Astrocyte (in vitro differentiated cells and primary cell): ENCODE measurements at regions not wholly inside any gene's neighbourhood (a gene's known extent, or its start where the extent isn't known, plus 50 kb on each side); places are given as distances from the start of the nearest gene placed in this dataset.

Experiments
- DNase-seq: peaks from one replicate; pipeline ENCODE4 v3.0.0-alpha.2; 2010; ENCODE audit warnings: low read depth
- FAIRE-seq: peaks from 2 replicates; lab custom pipeline; 2011; peaks lifted over from hg19 to GRCh38; lab: Jason Lieb, UNC
- H2AFZ ChIP-seq: 2 replicates; pipeline ENCODE4 v1.6.0; 2012; ENCODE audit warnings: low read depth, low read length, inconsistent platforms
- H3K27ac ChIP-seq: 2 replicates; pipeline ENCODE4 v1.5.1; 2011; ENCODE audit warnings: low read depth, low read length, inconsistent platforms
- H3K27me3 ChIP-seq: 2 replicates; pipeline ENCODE4 v1.6.0; 2011; ENCODE audit warnings: low read length, inconsistent platforms; ENCODE audit not compliant: insufficient read depth
- H3K36me3 ChIP-seq: 2 replicates; pipeline ENCODE4 v1.5.1; 2011; ENCODE audit warnings: low read length, inconsistent platforms; ENCODE audit not compliant: insufficient read depth
- H3K4me1 ChIP-seq: 2 replicates; pipeline ENCODE4 v1.5.1; 2011; ENCODE audit warnings: low read length, inconsistent platforms; ENCODE audit not compliant: insufficient read depth
- H3K4me2 ChIP-seq: 2 replicates; pipeline ENCODE4 v1.6.0; 2012; ENCODE audit warnings: low read length, inconsistent platforms
- H3K4me3 ChIP-seq: 2 replicates; pipeline ENCODE4 v1.5.1; 2011; ENCODE audit warnings: low read depth, mild to moderate bottlenecking, low read length, inconsistent platforms; ENCODE audit not compliant: insufficient read depth
- H3K79me2 ChIP-seq: 2 replicates; pipeline ENCODE4 v1.6.0; 2012; ENCODE audit warnings: mild to moderate bottlenecking, low read length, inconsistent platforms; ENCODE audit not compliant: insufficient read depth
- H3K9ac ChIP-seq: 2 replicates; pipeline ENCODE4 v1.6.0; 2012; ENCODE audit warnings: mild to moderate bottlenecking, low read length, inconsistent platforms
- H3K9me3 ChIP-seq: 2 replicates; pipeline ENCODE4 v1.5.1; 2012; ENCODE audit warnings: low read depth, mild to moderate bottlenecking, low read length, inconsistent platforms; ENCODE audit not compliant: insufficient read depth
- H4K20me1 ChIP-seq: 2 replicates; pipeline ENCODE4 v1.6.0; 2012; ENCODE audit warnings: low read length, inconsistent platforms; ENCODE audit not compliant: insufficient read depth
- H3K27ac Mint-ChIP-seq: one replicate; pipeline ENCODE4 v1.8.0; 2021; ENCODE audit warnings: mild to moderate bottlenecking, mixed read lengths; ENCODE audit not compliant: unreplicated experiment
- H3K27me3 Mint-ChIP-seq: one replicate; pipeline ENCODE4 v1.8.0; 2021; ENCODE audit warnings: low read depth, mixed read lengths; ENCODE audit not compliant: unreplicated experiment
- H3K36me3 Mint-ChIP-seq: one replicate; pipeline ENCODE4 v1.8.0; 2021; ENCODE audit warnings: low read depth, mixed read lengths; ENCODE audit not compliant: unreplicated experiment
- H3K4me1 Mint-ChIP-seq: one replicate; pipeline ENCODE4 v1.8.0; 2021; ENCODE audit warnings: low read depth, mixed read lengths; ENCODE audit not compliant: unreplicated experiment
- H3K4me3 Mint-ChIP-seq: one replicate; pipeline ENCODE4 v1.8.0; 2021; ENCODE audit warnings: mild to moderate bottlenecking, moderate library complexity, mixed read lengths; ENCODE audit not compliant: unreplicated experiment
- H3K9me3 Mint-ChIP-seq: one replicate; pipeline ENCODE4 v1.8.0; 2021; ENCODE audit warnings: mild to moderate bottlenecking, mixed read lengths; ENCODE audit not compliant: unreplicated experiment
- EZH2 ChIP-seq: IDR thresholded peaks from 2 replicates; pipeline ENCODE4 v1.6.1; 2012; ENCODE audit warnings: mild to moderate bottlenecking, low read length, inconsistent platforms; ENCODE audit not compliant: insufficient read depth
- TF ChIP-seq, protein P1 (sequence below): IDR thresholded peaks from 2 replicates; pipeline ENCODE4 v1.5.1; 2011; ENCODE audit warnings: low read depth, mild to moderate bottlenecking, inconsistent platforms, low read length, moderate library complexity; ENCODE audit not compliant: insufficient read depth

GRCh38 chr4:18858229-18858922 lies 836.8 kb upstream of the LCORL start:
- H3K27me3 ChIP-seq: no peaks in the 10 kb centered on the region
- no peaks in the 10 kb centered on the region for H3K79me2 ChIP-seq
- no peak overlapping the region for H3K4me3 ChIP-seq
- H3K4me2 ChIP-seq: no peak overlapping the region
- TF ChIP-seq EZH2: no peak
- TF ChIP-seq, protein P1, sequence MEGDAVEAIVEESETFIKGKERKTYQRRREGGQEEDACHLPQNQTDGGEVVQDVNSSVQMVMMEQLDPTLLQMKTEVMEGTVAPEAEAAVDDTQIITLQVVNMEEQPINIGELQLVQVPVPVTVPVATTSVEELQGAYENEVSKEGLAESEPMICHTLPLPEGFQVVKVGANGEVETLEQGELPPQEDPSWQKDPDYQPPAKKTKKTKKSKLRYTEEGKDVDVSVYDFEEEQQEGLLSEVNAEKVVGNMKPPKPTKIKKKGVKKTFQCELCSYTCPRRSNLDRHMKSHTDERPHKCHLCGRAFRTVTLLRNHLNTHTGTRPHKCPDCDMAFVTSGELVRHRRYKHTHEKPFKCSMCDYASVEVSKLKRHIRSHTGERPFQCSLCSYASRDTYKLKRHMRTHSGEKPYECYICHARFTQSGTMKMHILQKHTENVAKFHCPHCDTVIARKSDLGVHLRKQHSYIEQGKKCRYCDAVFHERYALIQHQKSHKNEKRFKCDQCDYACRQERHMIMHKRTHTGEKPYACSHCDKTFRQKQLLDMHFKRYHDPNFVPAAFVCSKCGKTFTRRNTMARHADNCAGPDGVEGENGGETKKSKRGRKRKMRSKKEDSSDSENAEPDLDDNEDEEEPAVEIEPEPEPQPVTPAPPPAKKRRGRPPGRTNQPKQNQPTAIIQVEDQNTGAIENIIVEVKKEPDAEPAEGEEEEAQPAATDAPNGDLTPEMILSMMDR: no peak
- FAIRE-seq (no peak), DNase-seq (no peak)
- Mint-ChIP-seq H3K27ac (no peak overlapping the region), H3K4me3 (no peak overlapping the region), H3K4me1 (peaks cover 6% of the 10 kb centered on the region), H3K27me3 (no peaks in the 10 kb centered on the region), H3K9me3 (peaks cover 2% of the 10 kb centered on the region), H3K36me3 (no peaks in the 10 kb centered on the region)
- H3K9ac ChIP-seq: no peak overlapping the region
- H3K36me3 ChIP-seq: no peaks in the 10 kb centered on the region
- no peaks in the 10 kb centered on the region for H4K20me1 ChIP-seq
- H3K27ac ChIP-seq: no peak overlapping the region
- H3K9me3 ChIP-seq: no peaks in the 10 kb centered on the region
- no peaks in the 10 kb centered on the region for H3K4me1 ChIP-seq
- H2AFZ ChIP-seq: no peak overlapping the region

GRCh38 chr4:18850867-18851266 lies 829.3 kb upstream of the LCORL start:
- H4K20me1 ChIP-seq: no peaks in the 10 kb centered on the region
- no peak overlapping the region for H3K9ac ChIP-seq
- FAIRE-seq (no peak), DNase-seq (no peak)
- H3K4me2 ChIP-seq: no peak overlapping the region
- H3K9me3 Mint-ChIP-seq: peaks cover 4% of the 10 kb centered on the region
- H3K36me3 Mint-ChIP-seq: no peaks in the 10 kb centered on the region
- H3K4me1 ChIP-seq: no peaks in the 10 kb centered on the region
- no peaks in the 10 kb centered on the region for H3K9me3 ChIP-seq
- no peaks in the 10 kb centered on the region for H3K4me1 Mint-ChIP-seq
- no peak overlapping the region for H3K27ac Mint-ChIP-seq
- no peak for TF ChIP-seq EZH2
- TF ChIP-seq, protein P1: no peak
- H3K79me2 ChIP-seq: no peaks in the 10 kb centered on the region
- H3K36me3 ChIP-seq: no peaks in the 10 kb centered on the region
- no peak overlapping the region for H3K4me3 ChIP-seq
- H3K27me3 ChIP-seq: no peaks in the 10 kb centered on the region
- H3K4me3 Mint-ChIP-seq: no peak overlapping the region
- H3K27ac ChIP-seq: no peak overlapping the region
- no peaks in the 10 kb centered on the region for H3K27me3 Mint-ChIP-seq
- H2AFZ ChIP-seq: no peak overlapping the region

- Histone ChIP-seq H3K4me2 (no peak overlapping the region), H3K27me3 (no peaks in the 10 kb centered on the region), H4K20me1 (no peaks in the 10 kb centered on the region), H3K9ac (no peak overlapping the region), H3K9me3 (peaks cover 2% of the 10 kb centered on the region), H3K4me1 (peaks cover 9% of the 10 kb centered on the region), H3K4me3 (no peak overlapping the region), H3K36me3 (no peaks in the 10 kb centered on the region), H3K27ac (no peak overlapping the region), H3K79me2 (no peaks in the 10 kb centered on the region), H2AFZ (no peak overlapping the region)
- H3K36me3 Mint-ChIP-seq: no peaks in the 10 kb centered on the region
- H3K27ac Mint-ChIP-seq: no peak overlapping the region
- no peaks in the 10 kb centered on the region for H3K4me1 Mint-ChIP-seq
- H3K27me3 Mint-ChIP-seq: no peaks in the 10 kb centered on the region
- no peak for FAIRE-seq
- peaks cover 4% of the 10 kb centered on the region for H3K9me3 Mint-ChIP-seq
- TF ChIP-seq, protein P1: no peak
- no peak for TF ChIP-seq EZH2
- peak; percentile 27 for DNase-seq
- no peak overlapping the region for H3K4me3 Mint-ChIP-seq
Observed at GRCh38 chr4:18847249-18847890, 825.8 kb upstream of the LCORL start.
